Stimulated activated memory B cell treated with anti-CD40 and anti-IgM and Interleukin-4, amounts not matched to agents 10 μg/mL and 1 μg/mL and 100 μg/mL, for 72 hours (primary cell): ENCODE measurements at regions not wholly inside any gene's neighbourhood (a gene's known extent, or its start where the extent isn't known, plus 50 kb on each side); places are given as distances from the start of the nearest gene placed in this dataset.

Source experiments
- ATAC-seq: fragments of 150-1000 bp; cut with Tn5 transposase; 2 replicates; pipeline ENCODE4 v1.10.0; 2021
- H3K27ac Mint-ChIP-seq: one replicate; pipeline ENCODE4 v1.8.0; 2022; ENCODE audit warnings: mild to moderate bottlenecking, mixed read lengths
- H3K27me3 Mint-ChIP-seq: one replicate; pipeline ENCODE4 v1.8.0; 2022; ENCODE audit warnings: mixed read lengths
- H3K36me3 Mint-ChIP-seq: one replicate; pipeline ENCODE4 v1.8.0; 2022; ENCODE audit warnings: mixed read lengths
- H3K4me1 Mint-ChIP-seq: one replicate; pipeline ENCODE4 v1.8.0; 2022; ENCODE audit warnings: mixed read lengths
- H3K4me3 Mint-ChIP-seq: one replicate; pipeline ENCODE4 v1.8.0; 2022; ENCODE audit warnings: mild to moderate bottlenecking, moderate library complexity, mixed read lengths
- H3K9me3 Mint-ChIP-seq: one replicate; pipeline ENCODE4 v1.8.0; 2022; ENCODE audit warnings: mixed read lengths

DNA sequence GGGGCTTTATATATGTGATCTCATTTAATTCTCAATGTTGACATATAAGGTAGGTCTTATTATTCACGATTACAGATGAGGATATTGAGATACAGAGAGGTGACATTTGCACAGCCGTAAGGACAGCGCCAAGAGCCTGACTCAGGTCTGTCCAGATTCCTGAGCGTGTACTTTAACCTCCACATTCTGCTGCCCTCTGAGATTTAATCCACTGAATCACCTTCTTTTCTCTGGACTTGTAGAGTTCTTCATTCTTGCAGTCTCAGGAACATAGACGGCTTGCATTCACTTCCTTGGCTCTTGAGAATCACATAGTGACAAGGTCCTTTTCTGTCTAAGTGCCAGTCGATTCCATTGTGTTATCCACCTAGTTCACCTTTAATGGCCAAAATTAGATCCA lies 141.0 kb upstream of the ARHGAP5 start:
- Mint-ChIP-seq H3K9me3 (no peaks in the 10 kb centered on the region), H3K4me1 (peaks cover 12% of the 10 kb centered on the region), H3K4me3 (no peak overlapping the region), H3K27me3 (no peaks in the 10 kb centered on the region), H3K27ac (no peak overlapping the region), H3K36me3 (no peaks in the 10 kb centered on the region)
- ATAC-seq: no peak

DNA sequence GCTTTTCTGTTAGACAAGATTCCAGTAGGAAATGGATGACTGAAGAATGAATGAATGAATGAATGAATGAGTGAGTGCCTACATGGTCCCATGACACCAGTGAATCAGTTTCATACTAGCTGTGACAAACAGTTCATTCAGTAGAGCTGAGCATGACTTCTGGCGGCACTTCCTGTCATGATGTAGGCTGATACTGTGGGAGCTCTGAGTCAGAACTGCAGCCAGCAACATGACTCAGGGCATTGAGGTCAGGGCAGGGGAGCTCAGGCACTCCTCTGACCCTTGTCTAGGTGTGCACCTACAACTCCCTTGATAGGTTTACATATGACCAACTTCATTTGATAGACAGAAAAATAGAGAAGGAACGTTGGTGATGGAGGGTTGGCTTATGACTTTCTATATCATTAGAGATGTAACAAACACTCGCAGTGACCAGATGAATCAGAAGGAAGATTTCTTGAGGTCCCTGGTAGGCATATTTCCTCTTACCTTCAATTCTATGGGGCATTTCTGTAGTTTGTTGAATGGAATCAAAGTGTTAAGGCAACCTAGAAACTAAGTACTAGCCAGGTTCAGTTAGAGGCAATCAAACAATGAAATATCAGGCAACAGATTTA lies 139.3 kb upstream of the ARHGAP5 start:
- Mint-ChIP-seq H3K36me3 (no peaks in the 10 kb centered on the region), H3K4me1 (peaks cover 12% of the 10 kb centered on the region), H3K9me3 (no peaks in the 10 kb centered on the region), H3K27ac (peak overlapping the region; percentile 30), H3K4me3 (no peak overlapping the region), H3K27me3 (no peaks in the 10 kb centered on the region)
- ATAC-seq: peak; percentile 98

GRCh38 chr14:31939934-31940333 lies 137.2 kb upstream of the ARHGAP5 start:
- no peak for ATAC-seq
- H3K27me3 Mint-ChIP-seq: no peaks in the 10 kb centered on the region
- no peaks in the 10 kb centered on the region for H3K9me3 Mint-ChIP-seq
- H3K4me1 Mint-ChIP-seq: peaks cover 23% of the 10 kb centered on the region
- H3K36me3 Mint-ChIP-seq: no peaks in the 10 kb centered on the region
- H3K27ac Mint-ChIP-seq: no peak overlapping the region
- H3K4me3 Mint-ChIP-seq: no peak overlapping the region

- Mint-ChIP-seq H3K9me3 (no peaks in the 10 kb centered on the region), H3K27ac (no peak overlapping the region), H3K36me3 (no peaks in the 10 kb centered on the region), H3K4me3 (no peak overlapping the region), H3K27me3 (no peaks in the 10 kb centered on the region), H3K4me1 (peaks cover 29% of the 10 kb centered on the region)
- ATAC-seq: no peak
Measured at GRCh38 chr14:31941487-31941886, 135.6 kb upstream of the ARHGAP5 start.

DNA sequence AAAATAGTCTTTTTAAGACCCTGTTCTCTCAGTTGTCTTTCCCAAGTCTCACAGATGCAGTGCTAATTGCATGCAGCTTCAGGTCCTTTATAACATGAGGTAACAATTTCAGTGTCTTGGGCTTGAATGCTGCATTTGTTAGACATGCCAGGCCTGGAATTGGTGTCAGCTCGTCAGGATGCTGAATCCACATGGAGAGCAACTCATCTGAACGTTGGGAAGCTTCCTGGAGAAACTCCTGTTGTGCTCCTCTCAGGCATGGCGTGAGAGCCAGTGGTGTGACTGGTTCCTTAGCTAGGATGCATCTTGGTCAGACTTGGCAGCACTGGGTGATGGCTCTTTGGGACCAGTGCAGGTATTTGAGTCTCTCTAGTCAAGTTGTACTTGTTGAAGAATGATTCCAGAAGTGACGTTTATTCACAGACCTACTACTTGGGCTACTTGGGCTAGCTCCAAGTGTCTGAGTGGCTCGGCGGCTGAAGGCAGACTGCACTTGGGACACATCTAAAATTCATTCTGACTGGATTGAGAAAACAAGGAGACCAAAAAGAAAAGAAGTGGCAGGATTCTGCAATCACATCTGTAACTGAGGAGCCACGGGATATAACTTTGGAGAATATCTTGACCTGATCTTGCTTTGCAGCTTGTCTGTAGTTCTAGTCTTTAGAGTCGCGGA lies 134.8 kb upstream of the ARHGAP5 start:
- no peaks in the 10 kb centered on the region for H3K9me3 Mint-ChIP-seq
- H3K27me3 Mint-ChIP-seq: no peaks in the 10 kb centered on the region
- no peak overlapping the region for H3K27ac Mint-ChIP-seq
- ATAC-seq: no peak
- peaks cover 29% of the 10 kb centered on the region for H3K4me1 Mint-ChIP-seq
- H3K36me3 Mint-ChIP-seq: no peaks in the 10 kb centered on the region
- H3K4me3 Mint-ChIP-seq: no peak overlapping the region

DNA sequence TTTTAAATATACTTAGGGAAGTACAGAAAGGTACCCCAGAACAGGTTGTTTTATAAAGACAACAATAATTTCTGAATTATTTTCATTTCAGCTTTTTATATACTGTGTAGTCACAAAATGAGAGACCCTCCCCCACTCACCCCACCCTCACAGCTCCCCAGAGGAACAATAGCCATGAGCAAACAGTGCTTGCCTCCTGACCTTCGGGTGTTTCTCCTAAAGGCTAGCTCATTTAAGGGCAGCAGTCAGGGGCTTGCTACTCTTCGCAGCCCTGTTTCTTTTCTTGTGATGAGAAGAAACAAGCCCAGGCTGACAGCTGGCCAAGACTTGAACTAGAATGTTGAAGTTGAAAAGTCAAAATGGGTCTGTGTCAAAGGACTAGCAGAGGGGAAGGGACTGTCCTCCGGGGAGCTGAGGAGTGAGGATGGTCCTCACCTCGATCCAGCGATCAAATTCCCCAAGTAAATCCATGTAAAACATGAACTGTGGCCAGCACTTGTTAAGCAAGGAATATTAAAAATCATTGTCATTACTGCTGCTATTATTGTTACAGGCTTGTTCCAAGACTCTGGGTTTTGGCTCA lies 133.8 kb upstream of the ARHGAP5 start:
- no peak for ATAC-seq
- Mint-ChIP-seq H3K27ac (no peak overlapping the region), H3K36me3 (no peaks in the 10 kb centered on the region), H3K4me3 (no peak overlapping the region), H3K4me1 (peaks cover 21% of the 10 kb centered on the region), H3K9me3 (no peaks in the 10 kb centered on the region), H3K27me3 (no peaks in the 10 kb centered on the region)

DNA sequence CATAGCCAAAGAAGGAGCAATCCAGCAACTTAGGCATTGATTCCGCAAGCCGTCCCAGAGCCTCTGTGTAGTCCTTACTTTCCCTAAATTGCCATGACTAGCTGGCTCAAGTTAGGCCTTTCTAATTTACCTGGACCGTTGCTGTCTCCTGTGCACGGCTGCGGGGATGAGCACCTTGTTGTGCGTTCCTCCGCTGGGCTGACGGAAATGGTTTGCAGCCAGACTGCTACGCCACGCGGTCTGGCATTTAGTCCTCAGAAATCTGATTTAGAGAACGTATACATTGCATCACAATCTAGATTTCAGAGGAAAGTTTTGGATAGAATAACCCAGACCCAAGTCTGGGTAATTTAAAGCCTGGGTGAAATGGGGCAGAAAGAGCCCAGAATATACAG lies 133.2 kb upstream of the ARHGAP5 start:
- Mint-ChIP-seq H3K9me3 (no peaks in the 10 kb centered on the region), H3K4me3 (no peak overlapping the region), H3K27me3 (no peaks in the 10 kb centered on the region), H3K4me1 (peaks cover 17% of the 10 kb centered on the region), H3K27ac (peak overlapping the region; percentile 53), H3K36me3 (no peaks in the 10 kb centered on the region)
- ATAC-seq: no peak

- peaks cover 17% of the 10 kb centered on the region for H3K4me1 Mint-ChIP-seq
- peak overlapping the region; percentile 53 for H3K27ac Mint-ChIP-seq
- no peak for ATAC-seq
- H3K4me3 Mint-ChIP-seq: no peak overlapping the region
- H3K9me3 Mint-ChIP-seq: no peaks in the 10 kb centered on the region
- no peaks in the 10 kb centered on the region for H3K36me3 Mint-ChIP-seq
- no peaks in the 10 kb centered on the region for H3K27me3 Mint-ChIP-seq
Measured at GRCh38 chr14:31944256-31945073, 132.6 kb upstream of the ARHGAP5 start.

GRCh38 chr14:31945074-31945613 lies 132.0 kb upstream of the ARHGAP5 start:
- peaks cover 17% of the 10 kb centered on the region for H3K4me1 Mint-ChIP-seq
- H3K9me3 Mint-ChIP-seq: no peaks in the 10 kb centered on the region
- no peak overlapping the region for H3K4me3 Mint-ChIP-seq
- H3K27me3 Mint-ChIP-seq: no peaks in the 10 kb centered on the region
- no peaks in the 10 kb centered on the region for H3K36me3 Mint-ChIP-seq
- peak overlapping the region; percentile 53 for H3K27ac Mint-ChIP-seq
- peak; percentile 86 for ATAC-seq

DNA sequence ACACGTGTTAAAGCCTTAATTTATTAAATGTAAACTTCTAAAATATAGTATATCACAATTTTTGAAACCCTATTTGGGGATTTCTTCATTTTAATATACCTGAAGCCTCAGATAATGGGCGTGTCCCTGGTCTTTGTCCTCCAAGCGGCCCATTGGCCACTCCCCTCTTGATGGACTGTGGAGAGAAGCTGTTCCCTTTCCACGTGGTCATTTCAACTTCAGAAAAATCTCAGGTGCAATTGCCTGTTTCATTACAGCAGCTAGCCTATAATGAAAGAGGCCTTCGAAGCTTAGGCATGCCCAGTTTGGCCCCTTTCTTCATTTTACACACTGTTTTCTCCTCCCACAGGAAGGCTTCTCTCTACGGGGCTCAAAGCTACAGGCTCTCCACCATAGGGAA lies 131.4 kb upstream of the ARHGAP5 start:
- Mint-ChIP-seq H3K36me3 (no peaks in the 10 kb centered on the region), H3K27ac (no peak overlapping the region), H3K4me3 (no peak overlapping the region), H3K27me3 (no peaks in the 10 kb centered on the region), H3K9me3 (no peaks in the 10 kb centered on the region), H3K4me1 (peaks cover 17% of the 10 kb centered on the region)
- no peak for ATAC-seq

DNA sequence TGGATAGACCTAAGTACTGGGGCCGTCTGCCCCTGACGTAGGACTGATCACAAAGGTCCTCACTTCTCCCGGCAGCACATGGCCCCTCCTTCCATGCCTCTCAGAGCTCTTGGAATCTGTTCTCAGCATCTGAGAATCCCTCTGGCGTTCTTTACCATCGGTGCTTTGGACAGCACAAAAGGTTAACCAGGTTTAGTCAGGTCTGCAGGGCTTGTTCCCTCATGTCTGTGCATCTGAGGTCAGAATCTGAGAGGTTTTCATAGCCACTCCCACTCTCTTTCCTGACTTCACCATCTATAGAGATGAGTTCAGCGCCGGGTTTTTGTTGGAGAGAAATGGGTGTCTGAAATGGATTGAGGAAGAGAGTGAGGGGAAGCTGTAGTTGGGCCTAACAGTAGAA lies 130.0 kb upstream of the ARHGAP5 start:
- Mint-ChIP-seq H3K27ac (no peak overlapping the region), H3K9me3 (no peaks in the 10 kb centered on the region), H3K4me1 (peaks cover 17% of the 10 kb centered on the region), H3K4me3 (no peak overlapping the region), H3K36me3 (no peaks in the 10 kb centered on the region), H3K27me3 (no peaks in the 10 kb centered on the region)
- no peak for ATAC-seq

GRCh38 chr14:31947680-31948595 lies 129.2 kb upstream of the ARHGAP5 start:
- H3K4me3 Mint-ChIP-seq: no peak overlapping the region
- no peaks in the 10 kb centered on the region for H3K27me3 Mint-ChIP-seq
- H3K9me3 Mint-ChIP-seq: no peaks in the 10 kb centered on the region
- no peaks in the 10 kb centered on the region for H3K36me3 Mint-ChIP-seq
- H3K27ac Mint-ChIP-seq: no peak overlapping the region
- ATAC-seq: no peak
- H3K4me1 Mint-ChIP-seq: peaks cover 17% of the 10 kb centered on the region

DNA sequence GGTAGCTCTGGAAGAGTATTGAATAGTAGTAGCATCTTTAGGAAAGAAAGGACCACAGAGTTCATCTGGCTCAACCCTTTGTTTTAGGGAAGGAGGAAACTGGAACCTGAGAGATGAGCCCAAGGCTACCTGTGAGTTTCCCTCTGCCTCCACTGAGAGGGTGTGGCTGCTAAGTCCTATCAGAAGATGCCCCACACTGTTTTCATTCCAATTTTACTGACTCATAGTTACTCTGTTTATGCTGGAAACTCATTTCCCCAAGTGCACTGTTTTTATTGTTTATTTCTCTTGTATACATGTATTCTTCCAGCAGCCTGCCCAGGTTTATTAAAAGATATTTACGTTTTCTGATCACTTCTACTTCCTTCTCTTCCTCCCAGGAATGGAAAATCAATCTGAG lies 127.4 kb upstream of the ARHGAP5 start:
- Mint-ChIP-seq H3K4me1 (peaks cover 8% of the 10 kb centered on the region), H3K4me3 (no peak overlapping the region), H3K9me3 (no peaks in the 10 kb centered on the region), H3K36me3 (no peaks in the 10 kb centered on the region), H3K27ac (no peak overlapping the region), H3K27me3 (no peaks in the 10 kb centered on the region)
- ATAC-seq: no peak

GRCh38 chr14:31950331-31950730 lies 126.8 kb upstream of the ARHGAP5 start:
- Mint-ChIP-seq H3K27ac (no peak overlapping the region), H3K9me3 (no peaks in the 10 kb centered on the region), H3K4me3 (no peak overlapping the region), H3K36me3 (no peaks in the 10 kb centered on the region), H3K27me3 (no peaks in the 10 kb centered on the region), H3K4me1 (peaks cover 2% of the 10 kb centered on the region)
- ATAC-seq: no peak
